ENCODE measurements at regions not wholly inside any gene's neighbourhood (a gene's known extent, or its start where the extent isn't known, plus 50 kb on each side); places are given as distances from the start of the nearest gene placed in this dataset.

- H4K20me1 ChIP-seq (ENCODE audit: control insufficient read depth, extremely low read depth, insufficient read depth, low read length): no peaks in the 10 kb centered on the region
- no peak overlapping the region for H3K4me2 ChIP-seq (ENCODE audit: control insufficient read depth, extremely low read depth, insufficient read depth, low read depth, low read length)
- dilution Hi-C loops (cut with MboI; ENCODE audit: extremely low pct_ligation_motif_present, low sequenced_read_pairs): no loop called here
Observed at GRCh38 chr2:67540962-67541361, 143.8 kb downstream of the ETAA1 start.

GRCh38 chr2:67544286-67544685, 147.2 kb downstream of the ETAA1 start:
- Histone ChIP-seq H2AFZ (ENCODE audit: control insufficient read depth, low read length) (no peak overlapping the region), H3K4me2 (ENCODE audit: control insufficient read depth, extremely low read depth, insufficient read depth, low read depth, low read length) (no peak overlapping the region), H3K9me1 (ENCODE audit: control insufficient read depth, extremely low read depth, insufficient read depth, low read length) (no peaks in the 10 kb centered on the region), H3K27ac (ENCODE audit: control insufficient read depth, insufficient read depth, low read length) (no peak overlapping the region), H3K36me3 (ENCODE audit: control insufficient read depth in 2 of 2, extremely low read depth in 1 of 2, insufficient read depth in 2 of 2, low read length in 2 of 2) (no peaks in the 10 kb centered on the region), H3K4me3 (ENCODE audit: control insufficient read depth in 2 of 3, extremely low read depth in 1 of 3, insufficient read depth in 2 of 3, low read depth in 1 of 3, low read length in 3 of 3) (no peak overlapping the region), H4K20me1 (ENCODE audit: control insufficient read depth, extremely low read depth, insufficient read depth, low read length) (no peaks in the 10 kb centered on the region), H3K27me3 (ENCODE audit: control insufficient read depth, extremely low read depth, insufficient read depth, low read length) (no peaks in the 10 kb centered on the region), H3K4me1 (ENCODE audit: control insufficient read depth, extremely low read depth, insufficient read depth, low read length) (no peaks in the 10 kb centered on the region), H3K79me2 (ENCODE audit: control insufficient read depth, insufficient read depth, low read length) (no peaks in the 10 kb centered on the region), H3K9me3 (ENCODE audit: control insufficient read depth, low read depth, low read length) (no peaks in the 10 kb centered on the region), H3K9ac (ENCODE audit: control insufficient read depth, extremely low read depth, insufficient read depth, low read length) (no peak overlapping the region)
- no peak for FAIRE-seq
- DNase-seq (ENCODE audit: low read depth, low spot score): no peak
- dilution Hi-C loops (cut with MboI; ENCODE audit: extremely low pct_ligation_motif_present, low sequenced_read_pairs): no loop called here
- TF ChIP-seq CTCF (optimal IDR thresholded peaks at IDR 0.05 in 1 of 3, IDR thresholded peaks at IDR 0.05 in 1 of 3, conservative IDR thresholded peaks at IDR 0.05 in 1 of 3; ENCODE audit: extremely low read depth in 1 of 3, insufficient read depth in 2 of 3, low read length in 3 of 3): no peak
- TF ChIP-seq EZH2 (IDR thresholded peaks at IDR 0.05; ENCODE audit: low read length): no peak

More at GRCh38 chr2:67540962-67541361, 143.8 kb downstream of the ETAA1 start:
- no peak for FAIRE-seq
- H3K4me3 ChIP-seq (ENCODE audit: control insufficient read depth in 2 of 3, extremely low read depth in 1 of 3, insufficient read depth in 2 of 3, low read depth in 1 of 3, low read length in 3 of 3): no peak overlapping the region
- H3K27ac ChIP-seq (ENCODE audit: control insufficient read depth, insufficient read depth, low read length): no peak overlapping the region
- TF ChIP-seq CTCF (optimal IDR thresholded peaks at IDR 0.05 in 1 of 3, IDR thresholded peaks at IDR 0.05 in 1 of 3, conservative IDR thresholded peaks at IDR 0.05 in 1 of 3; ENCODE audit: extremely low read depth in 1 of 3, insufficient read depth in 2 of 3, low read length in 3 of 3): no peak
- no peak for TF ChIP-seq EZH2 (IDR thresholded peaks at IDR 0.05; ENCODE audit: low read length)
- H3K27me3 ChIP-seq (ENCODE audit: control insufficient read depth, extremely low read depth, insufficient read depth, low read length): no peaks in the 10 kb centered on the region
- H3K9ac ChIP-seq (ENCODE audit: control insufficient read depth, extremely low read depth, insufficient read depth, low read length): no peak overlapping the region
- no peak for DNase-seq (ENCODE audit: low read depth, low spot score)
- H3K9me1 ChIP-seq (ENCODE audit: control insufficient read depth, extremely low read depth, insufficient read depth, low read length): no peaks in the 10 kb centered on the region
- no peak overlapping the region for H2AFZ ChIP-seq (ENCODE audit: control insufficient read depth, low read length)
- H3K79me2 ChIP-seq (ENCODE audit: control insufficient read depth, insufficient read depth, low read length): no peaks in the 10 kb centered on the region
- H3K9me3 ChIP-seq (ENCODE audit: control insufficient read depth, low read depth, low read length): no peaks in the 10 kb centered on the region
- H3K4me1 ChIP-seq (ENCODE audit: control insufficient read depth, extremely low read depth, insufficient read depth, low read length): no peaks in the 10 kb centered on the region
- H3K36me3 ChIP-seq (ENCODE audit: control insufficient read depth in 2 of 2, extremely low read depth in 1 of 2, insufficient read depth in 2 of 2, low read length in 2 of 2): no peaks in the 10 kb centered on the region
